Activated CD4-positive, alpha-beta T cell treated with anti-CD3 and anti-CD28 coated beads for 36 hours (primary cell): ENCODE measurements at regions not wholly inside any gene's neighbourhood (a gene's known extent, or its start where the extent isn't known, plus 50 kb on each side); places are given as distances from the start of the nearest gene placed in this dataset.
A peak's percentile ranks its signal among the peaks of the same experiment; 100 is the strongest.
"Not testable (repeated sequence)": the region's sequence is repeated elsewhere in the genome, so short reads cannot be mapped to it uniquely, and the experiment has no call there.

Experiments
- ATAC-seq: fragments of 200-7000 bp; cut with Tn5 transposase; one replicate; pipeline ENCODE4 v1.10.0; 2021; ENCODE audit warnings: mild to moderate bottlenecking, moderate library complexity
- CTCF ChIA-PET: fragments of 350-600 bp; sonication (Branson Sonifier 250); formaldehyde crosslinking; loops from one replicate; lab custom pipeline; 2021; ENCODE audit warnings: antibody characterized with exemption; lab: Charles Lee
- POLR2A ChIA-PET: fragments of 350-600 bp; sonication (Branson Sonifier 250); formaldehyde crosslinking; loops from one replicate; lab custom pipeline; 2021; ENCODE audit warnings: antibody characterized with exemption, inconsistent platforms; lab: Charles Lee
- DNase-seq: peaks from one replicate; pipeline ENCODE4 v3.0.0-alpha.2; 2020
- H3K27ac Mint-ChIP-seq: one replicate; pipeline ENCODE4 v1.8.0; 2021; ENCODE audit warnings: mixed read lengths
- H3K27me3 Mint-ChIP-seq: one replicate; pipeline ENCODE4 v1.8.0; 2021; ENCODE audit warnings: mixed read lengths
- H3K36me3 Mint-ChIP-seq: one replicate; pipeline ENCODE4 v1.8.0; 2021; ENCODE audit warnings: low read depth, mixed read lengths
- H3K4me1 Mint-ChIP-seq: one replicate; pipeline ENCODE4 v1.8.0; 2021; ENCODE audit warnings: mixed read lengths
- H3K4me3 Mint-ChIP-seq: one replicate; pipeline ENCODE4 v1.8.0; 2021; ENCODE audit warnings: mild to moderate bottlenecking, moderate library complexity, mixed read lengths
- H3K9me3 Mint-ChIP-seq: one replicate; pipeline ENCODE4 v1.8.0; 2021; ENCODE audit warnings: low read depth, mixed read lengths
- intact Hi-C, 2 experiments: fragments of 100-400 bp; cut with DNase I in 1 of 2; cut with micrococcal nuclease in 1 of 2; formaldehyde crosslinking; loops; one replicate each; pipeline versions ENCODE4 v1.14.2 to v1.15.1; 2022 to 2024; cut with DNase I, micrococcal nuclease

DNA sequence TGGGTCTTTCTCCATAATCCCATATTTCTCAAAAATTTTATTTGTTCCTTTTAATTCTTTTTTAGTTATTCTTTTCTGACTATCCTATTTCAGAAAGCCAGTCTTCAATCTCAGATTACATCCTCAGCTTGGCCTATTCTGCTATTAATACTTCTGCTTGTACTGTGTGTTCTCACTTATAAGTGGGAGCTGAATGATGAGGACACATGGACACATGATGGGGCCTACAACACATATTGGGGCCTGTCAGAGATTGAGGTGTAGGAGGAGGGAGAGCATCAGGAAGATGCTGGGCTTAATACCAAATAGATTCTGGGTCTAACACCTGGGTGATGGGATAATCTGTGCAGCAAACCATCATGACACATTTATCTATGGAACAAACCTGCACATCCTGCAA lies 82.3 kb downstream of the MAGEE1 start:
- CTCF ChIA-PET, result no interaction called here
- no peaks in the 10 kb centered on the region for H3K27me3 Mint-ChIP-seq
- DNase-seq, result no peak

DNA sequence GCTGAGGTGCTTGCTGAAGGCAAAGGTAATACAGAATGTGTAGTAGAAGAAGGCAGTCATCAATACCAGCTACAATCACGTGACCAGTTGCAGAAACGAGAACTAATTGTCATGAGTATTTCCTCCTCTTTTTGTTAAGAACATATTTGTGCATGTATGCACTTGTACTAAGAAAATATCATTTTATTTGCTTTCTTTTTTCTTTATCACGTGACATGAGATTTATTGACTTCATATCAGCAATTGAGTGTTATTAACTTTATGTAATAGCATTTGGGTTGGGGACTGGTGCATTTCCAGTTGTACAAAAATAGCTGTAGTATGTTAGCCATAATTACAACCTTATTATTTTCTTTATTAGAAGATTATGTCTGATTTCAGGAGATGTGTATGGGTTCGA lies 90.0 kb downstream of the MAGEE1 start:
- ATAC-seq, result no peak
- Mint-ChIP-seq H3K4me3 (no peak overlapping the region), H3K4me1 (no peaks in the 10 kb centered on the region), H3K27me3 (no peaks in the 10 kb centered on the region), H3K36me3 (no peaks in the 10 kb centered on the region), H3K27ac (no peak overlapping the region), H3K9me3 (peaks cover 2% of the 10 kb centered on the region)
- intact Hi-C loops, result no loop called here
- POLR2A ChIA-PET, result no interaction called here
- no peak for DNase-seq
- CTCF ChIA-PET, result no interaction called here

More for the DNA sequence above, 82.3 kb downstream of the MAGEE1 start:
- H3K4me3 Mint-ChIP-seq, result no peak overlapping the region
- POLR2A ChIA-PET, result no interaction called here
- no peak overlapping the region for H3K27ac Mint-ChIP-seq
- intact Hi-C loops, result no loop called here
- no peak for ATAC-seq
- H3K36me3 Mint-ChIP-seq, result no peaks in the 10 kb centered on the region
- no peaks in the 10 kb centered on the region for H3K4me1 Mint-ChIP-seq
- H3K9me3 Mint-ChIP-seq, result peaks cover 2% of the 10 kb centered on the region

DNA sequence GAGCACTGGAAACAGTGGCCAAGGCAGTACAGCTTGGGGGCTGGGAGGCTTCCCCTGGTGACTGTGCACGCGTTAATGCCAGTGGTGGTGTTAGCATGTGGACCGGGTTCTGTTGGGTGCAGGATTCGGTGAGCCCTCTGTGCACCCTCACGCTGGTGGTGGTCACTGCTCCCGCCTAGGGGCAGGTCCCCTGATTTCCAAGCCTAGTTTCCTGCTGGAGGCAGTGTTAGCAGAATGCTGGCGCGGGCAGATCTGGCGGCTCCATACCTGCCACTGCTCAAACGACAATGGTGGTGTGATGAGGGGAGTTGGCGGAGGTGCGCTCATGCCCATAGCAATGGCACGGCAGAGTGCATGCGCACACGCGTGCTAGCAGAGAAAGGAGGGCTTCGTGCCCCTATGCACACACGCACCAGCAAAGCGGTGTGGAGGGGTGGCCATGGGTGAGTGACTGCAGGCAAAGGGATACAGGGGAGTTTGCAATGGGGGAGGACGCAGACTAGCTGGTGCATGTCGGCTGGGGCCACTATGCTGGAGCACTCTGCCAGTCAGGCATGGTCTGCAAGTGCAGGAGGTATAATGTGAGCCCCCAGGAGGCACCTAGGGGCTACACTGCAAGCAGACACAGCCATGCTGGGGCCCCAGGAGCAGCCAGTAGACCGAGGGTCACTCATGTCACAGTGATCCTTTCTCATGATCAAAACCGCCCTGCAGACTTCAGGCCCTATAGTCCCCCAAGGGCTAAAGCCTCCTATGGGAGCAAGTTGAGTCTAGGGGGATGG lies 93.0 kb downstream of the MAGEE1 start:
- no peaks in the 10 kb centered on the region for H3K36me3 Mint-ChIP-seq
- no peaks in the 10 kb centered on the region for H3K27me3 Mint-ChIP-seq
- ChIA-PET CTCF (no interaction called here), POLR2A (no interaction called here)
- intact Hi-C loops, result no loop called here
- no peak overlapping the region for H3K27ac Mint-ChIP-seq
- H3K4me3 Mint-ChIP-seq, result no peak overlapping the region
- ATAC-seq (no peak), DNase-seq (no peak)
- H3K9me3 Mint-ChIP-seq, result peaks cover 9% of the 10 kb centered on the region
- H3K4me1 Mint-ChIP-seq, result no peaks in the 10 kb centered on the region

DNA sequence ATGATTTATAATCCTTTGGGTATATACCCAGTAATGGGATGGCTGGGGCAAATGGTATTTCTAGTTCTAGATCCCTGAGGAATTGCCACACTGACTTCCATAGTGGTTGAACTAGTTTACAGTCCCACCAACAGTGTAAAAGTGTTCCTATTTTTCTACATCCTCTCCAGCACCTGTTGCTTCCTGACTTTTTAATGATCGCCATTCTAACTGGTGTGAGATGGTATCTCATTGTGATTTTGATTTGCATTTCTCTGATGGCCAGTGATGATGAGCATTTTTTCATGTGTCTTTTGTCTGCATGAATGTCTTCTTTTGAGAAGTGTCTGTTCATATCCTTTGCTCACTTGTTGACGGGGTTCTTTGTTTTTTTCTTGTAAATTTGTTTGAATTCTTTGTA lies 108.2 kb downstream of the MAGEE1 start:
- H3K36me3 Mint-ChIP-seq, intact Hi-C loops, POLR2A ChIA-PET, H3K27me3 Mint-ChIP-seq, H3K4me1 Mint-ChIP-seq, DNase-seq, H3K4me3 Mint-ChIP-seq, H3K27ac Mint-ChIP-seq, H3K9me3 Mint-ChIP-seq, ATAC-seq, CTCF ChIA-PET: not testable (repeated sequence)

DNA sequence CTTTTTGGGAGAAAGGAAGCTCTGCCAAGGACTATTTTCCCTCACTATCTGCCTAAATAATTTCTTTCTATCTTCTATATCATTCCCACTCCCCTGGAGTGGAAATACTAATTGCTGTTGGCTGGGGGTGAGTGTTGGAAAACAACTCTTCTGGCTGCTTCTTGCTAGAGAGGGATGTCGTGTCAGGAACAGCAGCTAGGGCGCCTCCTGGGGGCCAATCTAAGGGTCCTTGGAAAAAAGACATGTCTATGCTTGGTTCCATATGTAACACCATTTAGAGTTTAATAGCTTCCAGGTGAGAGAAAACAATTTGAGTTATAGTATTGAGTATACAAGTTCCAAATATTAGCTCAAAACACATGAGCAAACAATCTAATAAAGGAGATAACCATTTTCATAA lies 111.3 kb downstream of the MAGEE1 start:
- no peak overlapping the region for H3K27ac Mint-ChIP-seq
- no peaks in the 10 kb centered on the region for H3K36me3 Mint-ChIP-seq
- intact Hi-C loops, result no loop called here
- H3K9me3 Mint-ChIP-seq, result no peaks in the 10 kb centered on the region
- no peaks in the 10 kb centered on the region for H3K27me3 Mint-ChIP-seq
- ATAC-seq (no peak), DNase-seq (no peak)
- no peak overlapping the region for H3K4me3 Mint-ChIP-seq
- CTCF ChIA-PET, result no interaction called here
- POLR2A ChIA-PET, result no interaction called here
- H3K4me1 Mint-ChIP-seq, result no peaks in the 10 kb centered on the region

DNA sequence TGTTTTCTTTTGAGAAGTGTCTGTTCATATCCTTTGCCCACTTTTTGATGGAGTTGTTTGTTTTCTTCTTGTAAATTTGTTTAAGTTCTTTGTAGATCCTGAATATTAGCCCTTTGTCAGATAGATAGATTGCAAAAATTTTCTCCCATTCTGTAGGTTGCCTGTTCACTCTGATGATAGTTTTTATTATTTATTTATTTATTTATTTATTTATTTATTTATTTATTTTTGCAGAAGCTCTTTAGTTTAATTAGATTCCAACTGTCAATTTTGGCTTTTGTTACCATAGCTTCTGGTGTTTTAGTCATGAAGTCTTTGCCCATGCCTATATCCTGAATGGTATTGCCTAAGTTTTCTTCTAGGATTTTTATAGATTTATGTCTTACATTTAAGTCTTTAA lies 115.9 kb downstream of the MAGEE1 start:
- CTCF ChIA-PET, H3K4me1 Mint-ChIP-seq, ATAC-seq, H3K9me3 Mint-ChIP-seq, H3K27me3 Mint-ChIP-seq, intact Hi-C loops, H3K36me3 Mint-ChIP-seq, DNase-seq, H3K4me3 Mint-ChIP-seq, POLR2A ChIA-PET, H3K27ac Mint-ChIP-seq: not testable (repeated sequence)

DNA sequence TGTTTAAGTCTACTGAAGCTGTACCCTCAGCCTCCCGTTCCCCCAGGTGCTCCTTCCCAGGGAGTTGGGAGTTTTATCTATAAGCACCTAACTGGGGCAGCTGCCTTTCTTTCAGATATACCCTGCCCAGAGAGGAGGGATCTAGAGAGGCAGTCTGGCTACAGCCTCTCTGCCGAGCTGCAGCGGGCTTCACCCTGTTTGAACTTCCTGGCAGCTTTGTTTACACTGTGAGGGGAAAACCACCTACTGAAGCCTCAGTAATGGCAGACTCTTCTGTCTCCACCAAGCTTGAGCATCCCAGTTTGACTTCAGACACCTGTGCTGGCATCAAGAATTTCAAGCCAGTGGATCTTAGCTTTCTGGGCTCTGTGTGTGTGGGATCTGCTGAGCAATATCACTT lies 122.5 kb downstream of the MAGEE1 start:
- no peak overlapping the region for H3K4me3 Mint-ChIP-seq
- H3K27me3 Mint-ChIP-seq, result no peaks in the 10 kb centered on the region
- no peak overlapping the region for H3K27ac Mint-ChIP-seq
- no peak for DNase-seq
- no peaks in the 10 kb centered on the region for H3K4me1 Mint-ChIP-seq
- CTCF ChIA-PET, result no interaction called here
- H3K9me3 Mint-ChIP-seq, result peaks cover 6% of the 10 kb centered on the region
- no peaks in the 10 kb centered on the region for H3K36me3 Mint-ChIP-seq
- no peak for ATAC-seq
- POLR2A ChIA-PET, result no interaction called here
- intact Hi-C loops, result no loop called here

DNA sequence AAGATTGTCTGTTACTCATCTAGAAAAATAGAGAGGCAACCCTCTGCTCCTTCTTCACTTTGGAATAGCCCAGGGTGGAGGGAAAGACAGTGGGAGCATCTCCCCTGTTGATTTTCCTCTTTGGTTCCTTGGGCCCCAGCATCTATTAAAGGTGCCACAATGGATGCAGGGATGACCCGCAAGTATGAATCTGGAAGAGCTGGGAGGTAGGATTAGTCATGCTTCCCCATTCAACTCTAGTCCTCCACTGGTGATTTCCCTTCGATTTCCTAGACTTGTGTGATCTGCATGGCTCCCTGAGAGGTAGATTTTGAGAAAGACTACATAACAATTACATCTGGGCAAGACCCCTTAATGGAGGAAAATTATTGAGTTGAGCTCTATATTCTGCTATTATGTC lies 127.8 kb downstream of the MAGEE1 start:
- no peak for ATAC-seq

DNA sequence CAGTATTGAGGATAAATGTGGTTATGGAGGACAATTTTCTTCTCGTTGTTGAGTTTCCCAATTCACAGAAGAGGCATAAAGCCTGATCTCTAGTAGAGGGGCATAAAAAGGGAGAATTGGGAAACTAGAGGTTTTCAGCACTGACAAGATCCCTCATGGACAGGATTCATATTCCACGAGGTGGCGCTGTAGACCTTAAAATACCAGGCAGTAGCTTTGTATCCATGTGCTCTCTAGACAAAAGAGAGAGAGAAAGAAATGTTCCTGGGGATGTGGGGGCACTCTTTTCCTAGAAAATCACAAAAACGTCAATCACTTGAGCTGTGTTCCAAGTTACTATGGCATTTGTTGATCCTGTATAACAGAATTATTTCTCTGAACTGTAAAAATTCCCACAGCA lies 128.3 kb downstream of the MAGEE1 start:
- intact Hi-C loops, result no loop called here
- no peaks in the 10 kb centered on the region for H3K27me3 Mint-ChIP-seq

More for the DNA sequence above, 127.8 kb downstream of the MAGEE1 start:
- Mint-ChIP-seq H3K4me1 (no peaks in the 10 kb centered on the region), H3K4me3 (no peak overlapping the region), H3K9me3 (peaks cover 8% of the 10 kb centered on the region), H3K27ac (no peak overlapping the region), H3K27me3 (no peaks in the 10 kb centered on the region), H3K36me3 (no peaks in the 10 kb centered on the region)
- ChIA-PET POLR2A (no interaction called here), CTCF (no interaction called here)
- intact Hi-C loops, result no loop called here
- no peak for DNase-seq

DNA sequence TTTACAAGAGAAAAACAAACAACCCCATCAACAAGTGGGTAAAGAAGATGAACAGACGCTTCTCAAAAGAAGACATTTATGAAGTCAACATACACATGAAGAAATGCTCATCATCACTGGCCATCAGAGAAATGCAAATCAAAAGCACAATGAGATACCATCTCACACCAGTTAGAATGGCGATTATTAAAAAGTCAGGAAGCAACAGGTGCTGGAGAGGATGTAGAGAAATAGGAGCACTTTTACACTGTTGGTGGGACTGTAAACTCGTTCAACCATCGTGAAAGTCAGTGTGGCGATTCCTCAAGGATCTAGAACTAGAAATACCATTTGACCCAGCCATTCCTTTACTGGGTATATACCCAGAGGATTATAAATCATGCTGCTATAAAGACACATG lies 137.3 kb downstream of the MAGEE1 start:
- H3K36me3 Mint-ChIP-seq, DNase-seq, H3K4me1 Mint-ChIP-seq, H3K4me3 Mint-ChIP-seq, H3K9me3 Mint-ChIP-seq, CTCF ChIA-PET, H3K27me3 Mint-ChIP-seq, POLR2A ChIA-PET, ATAC-seq, H3K27ac Mint-ChIP-seq, intact Hi-C loops: not testable (repeated sequence)

More for the DNA sequence above, 128.3 kb downstream of the MAGEE1 start:
- CTCF ChIA-PET, result interaction anchor here (0.5 kb wide), 1 partner anchor 1470 kb away, joined by 3 read pairs; no protein-coding TSS in a partner anchor
- DNase-seq (peak; percentile 36), ATAC-seq (no peak)
- POLR2A ChIA-PET, result no interaction called here
- Mint-ChIP-seq H3K4me3 (no peak overlapping the region), H3K36me3 (no peaks in the 10 kb centered on the region), H3K4me1 (no peaks in the 10 kb centered on the region), H3K9me3 (peaks cover 8% of the 10 kb centered on the region), H3K27ac (no peak overlapping the region)

DNA sequence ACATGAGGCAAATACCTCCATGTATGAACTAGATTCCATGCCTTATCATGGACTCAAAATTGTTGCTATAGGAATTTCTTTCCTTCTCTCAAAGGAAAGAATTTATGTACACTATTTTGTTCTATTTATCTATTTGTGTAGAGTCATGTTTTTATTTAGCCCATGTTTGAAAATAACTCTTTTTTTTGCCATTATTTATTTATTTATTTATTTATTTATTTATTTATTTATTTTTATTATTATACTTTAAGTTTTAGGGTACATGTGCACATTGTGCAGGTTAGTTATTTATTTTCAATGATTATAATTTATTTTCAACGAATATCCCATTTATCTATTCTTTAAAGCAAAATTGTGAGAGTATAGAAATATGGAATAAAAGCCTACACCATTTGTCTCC lies 177.9 kb downstream of the MAGEE1 start:
- intact Hi-C loops, result no loop called here

DNA sequence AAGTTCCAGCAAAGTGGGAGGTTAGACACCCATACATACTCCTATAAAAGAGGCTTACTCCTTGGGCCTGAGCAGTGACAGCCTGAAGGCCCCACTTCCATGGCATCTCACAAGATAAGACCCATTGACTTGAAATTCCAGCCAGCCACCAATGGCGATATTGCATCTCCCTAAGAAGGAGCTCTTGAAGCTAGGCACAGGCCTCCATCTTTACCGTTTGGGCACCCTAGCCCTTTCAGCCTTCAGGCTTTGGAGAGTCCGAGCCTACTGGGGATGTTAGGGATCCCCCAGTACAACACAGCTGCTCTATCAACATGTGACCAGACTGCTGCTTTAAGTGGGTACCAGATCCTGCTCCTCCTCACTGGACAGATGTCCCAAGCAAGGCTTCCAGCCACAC lies 189.5 kb downstream of the MAGEE1 start:
- ATAC-seq (no peak), DNase-seq (no peak)
- Mint-ChIP-seq H3K27me3 (no peaks in the 10 kb centered on the region), H3K4me3 (no peak overlapping the region), H3K27ac (no peak overlapping the region), H3K9me3 (peaks cover 4% of the 10 kb centered on the region), H3K36me3 (no peaks in the 10 kb centered on the region), H3K4me1 (no peaks in the 10 kb centered on the region)
- ChIA-PET CTCF (no interaction called here), POLR2A (no interaction called here)
- intact Hi-C loops, result no loop called here

More for the DNA sequence above, 177.9 kb downstream of the MAGEE1 start:
- POLR2A ChIA-PET, result no interaction called here
- H3K36me3 Mint-ChIP-seq, result no peaks in the 10 kb centered on the region
- H3K27me3 Mint-ChIP-seq, result peaks cover 2% of the 10 kb centered on the region
- H3K4me1 Mint-ChIP-seq, result no peaks in the 10 kb centered on the region
- CTCF ChIA-PET, result no interaction called here
- ATAC-seq (no peak), DNase-seq (no peak)
- H3K9me3 Mint-ChIP-seq, result peaks cover 7% of the 10 kb centered on the region
- no peak overlapping the region for H3K4me3 Mint-ChIP-seq
- H3K27ac Mint-ChIP-seq, result no peak overlapping the region
